Keratinocyte (primary cell): ENCODE measurements at regions not wholly inside any gene's neighbourhood (a gene's known extent, or its start where the extent isn't known, plus 50 kb on each side); places are given as distances from the start of the nearest gene placed in this dataset.

Experiments used
- DNase-seq: peaks from one replicate; pipeline ENCODE4 v3.0.0-alpha.2; 2011; ENCODE audit warnings: low read depth, missing footprints, low spot score
- FAIRE-seq: peaks from 2 replicates; lab custom pipeline; 2011; peaks lifted over from hg19 to GRCh38; lab: Jason Lieb, UNC
- H2AFZ ChIP-seq: 2 replicates; pipeline ENCODE4 v1.6.0; 2012; ENCODE audit warnings: low read length, control low read depth, inconsistent platforms; ENCODE audit not compliant: control insufficient read depth
- H3K27ac ChIP-seq: 2 replicates; pipeline ENCODE4 v1.5.1; 2011; ENCODE audit warnings: low read length; ENCODE audit not compliant: control insufficient read depth, insufficient read depth
- H3K27me3 ChIP-seq: 3 replicates; pipeline ENCODE4 v1.6.0; 2011; ENCODE audit warnings: low read length; ENCODE audit not compliant: control insufficient read depth, insufficient read depth; ENCODE audit errors: extremely low read depth
- H3K36me3 ChIP-seq, 2 experiments: 2 replicates in 1 of 2; 3 replicates in 1 of 2; pipeline ENCODE4 v1.5.1; 2011; ENCODE audit warnings: low read length in 2 of 2, mild to moderate bottlenecking in 1 of 2; ENCODE audit not compliant: control insufficient read depth in 2 of 2, insufficient read depth in 2 of 2; ENCODE audit errors: extremely low read depth in 1 of 2
- H3K4me1 ChIP-seq: 3 replicates; pipeline ENCODE4 v1.5.1; 2011; ENCODE audit warnings: low read length; ENCODE audit not compliant: control insufficient read depth, insufficient read depth; ENCODE audit errors: extremely low read depth
- H3K4me2 ChIP-seq: 3 replicates; pipeline ENCODE4 v1.6.0; 2011; ENCODE audit warnings: low read depth, low read length; ENCODE audit not compliant: control insufficient read depth, insufficient read depth; ENCODE audit errors: extremely low read depth
- H3K4me3 ChIP-seq, 3 experiments: fragments of 200-600 bp in 1 of 3; sonication (generic) in 1 of 3; 2 replicates in 2 of 3; 3 replicates in 1 of 3; pipeline ENCODE4 v1.5.1; 2011 to 2016; ENCODE audit warnings: low read length in 3 of 3, mild to moderate bottlenecking in 3 of 3, control low read depth in 2 of 3, inconsistent platforms in 1 of 3, low read depth in 1 of 3, mixed read lengths in 1 of 3, mixed run types in 1 of 3, moderate library complexity in 1 of 3; ENCODE audit not compliant: control insufficient read depth in 2 of 3, insufficient read depth in 2 of 3; ENCODE audit errors: extremely low read depth in 1 of 3
- H3K79me2 ChIP-seq: 2 replicates; pipeline ENCODE4 v1.6.0; 2012; ENCODE audit warnings: low read length; ENCODE audit not compliant: control insufficient read depth, insufficient read depth
- H3K9ac ChIP-seq: 3 replicates; pipeline ENCODE4 v1.6.0; 2011; ENCODE audit warnings: low read length; ENCODE audit not compliant: control insufficient read depth, insufficient read depth; ENCODE audit errors: extremely low read depth
- H3K9me1 ChIP-seq: 3 replicates; pipeline ENCODE4 v1.6.0; 2011; ENCODE audit warnings: low read length; ENCODE audit not compliant: control insufficient read depth, insufficient read depth; ENCODE audit errors: extremely low read depth
- H3K9me3 ChIP-seq: 2 replicates; pipeline ENCODE4 v1.5.1; 2012; ENCODE audit warnings: low read depth, low read length; ENCODE audit not compliant: control insufficient read depth
- H4K20me1 ChIP-seq: 3 replicates; pipeline ENCODE4 v1.6.0; 2011; ENCODE audit warnings: low read length; ENCODE audit not compliant: control insufficient read depth, insufficient read depth; ENCODE audit errors: extremely low read depth
- CTCF ChIP-seq, 3 experiments: IDR thresholded peaks in 1 of 3; conservative IDR thresholded peaks in 1 of 3; optimal IDR thresholded peaks in 1 of 3; 2 replicates in 2 of 3; 3 replicates in 1 of 3; pipeline versions ENCODE3 to v1.5.1; 2011; ENCODE audit warnings: low read length in 3 of 3, mild to moderate bottlenecking in 3 of 3, moderate library complexity in 2 of 3, control low read depth in 1 of 3, inconsistent platforms in 1 of 3; ENCODE audit not compliant: insufficient read depth in 2 of 3; ENCODE audit errors: extremely low read depth in 1 of 3
- EZH2 ChIP-seq: IDR thresholded peaks from one replicate; pipeline ENCODE4 v1.6.1; 2012; ENCODE audit warnings: inconsistent platforms, mild to moderate bottlenecking, low read length, moderate library complexity
- dilution Hi-C: fragments of 300-500 bp; cut with MboI; formaldehyde crosslinking; loops from one replicate; pipeline ENCODE4 v1.7.0; 2020; ENCODE audit warnings: low sequenced_read_pairs; ENCODE audit not compliant: extremely low pct_ligation_motif_present

DNA sequence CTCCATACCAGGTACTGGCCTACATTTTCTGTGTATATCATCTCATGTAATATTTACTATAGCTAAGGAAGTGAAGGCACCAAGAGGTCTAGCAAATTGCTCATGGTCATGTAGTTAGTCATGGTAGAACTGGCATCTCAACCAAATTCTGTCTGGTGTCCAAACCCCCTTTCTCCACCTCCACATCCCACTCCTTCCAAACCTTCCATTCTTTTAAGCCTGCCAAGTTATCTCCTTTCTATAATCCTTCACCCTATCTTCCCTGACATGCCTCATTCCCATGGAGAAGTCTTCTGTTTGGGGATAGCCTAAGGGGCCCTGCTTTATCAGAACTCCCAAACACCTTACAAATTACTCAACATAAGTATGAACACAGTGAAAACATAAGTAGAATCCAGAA lies 196.2 kb upstream of the HMGA2 start:
- H3K79me2 ChIP-seq, result no peaks in the 10 kb centered on the region
- H3K9me3 ChIP-seq, result no peaks in the 10 kb centered on the region
- H3K9me1 ChIP-seq, result no peaks in the 10 kb centered on the region
- H3K4me2 ChIP-seq, result no peak overlapping the region
- H3K4me3 ChIP-seq, result no peak overlapping the region
- dilution Hi-C loops, result no loop called here
- H3K9ac ChIP-seq, result no peak overlapping the region
- TF ChIP-seq CTCF (optimal IDR thresholded peaks at IDR 0.05 in 1 of 3, IDR thresholded peaks at IDR 0.05 in 1 of 3, conservative IDR thresholded peaks at IDR 0.05 in 1 of 3; ENCODE audit: extremely low read depth in 1 of 3, insufficient read depth in 2 of 3, low read length in 3 of 3), result no peak
- no peak for TF ChIP-seq EZH2
- FAIRE-seq (no peak), DNase-seq (no peak)
- H3K36me3 ChIP-seq, result no peaks in the 10 kb centered on the region
- H4K20me1 ChIP-seq, result no peaks in the 10 kb centered on the region
- peaks cover 29% of the 10 kb centered on the region for H3K4me1 ChIP-seq
- no peak overlapping the region for H2AFZ ChIP-seq
- H3K27ac ChIP-seq, result no peak overlapping the region
- H3K27me3 ChIP-seq, result no peaks in the 10 kb centered on the region

DNA sequence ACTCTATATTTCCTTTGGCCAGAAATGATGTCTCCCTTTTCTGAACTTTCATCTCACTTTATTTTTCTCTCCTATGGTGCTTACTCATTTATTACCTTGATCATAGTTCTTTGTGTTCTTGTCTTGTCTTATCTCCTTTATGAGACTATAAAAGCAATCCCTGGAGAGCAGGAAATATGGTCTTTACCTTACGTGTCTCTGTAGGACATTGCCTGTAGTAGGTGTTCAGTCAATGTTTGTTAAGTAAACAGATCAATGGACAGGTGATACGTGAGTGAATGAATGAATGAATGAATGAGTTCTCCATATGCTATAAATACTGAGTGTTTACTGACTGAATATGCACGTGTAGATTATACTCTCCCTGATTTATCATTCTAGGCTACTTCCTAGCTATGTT lies 193.7 kb upstream of the HMGA2 start:
- no peak for TF ChIP-seq EZH2
- TF ChIP-seq CTCF (optimal IDR thresholded peaks at IDR 0.05 in 1 of 3, IDR thresholded peaks at IDR 0.05 in 1 of 3, conservative IDR thresholded peaks at IDR 0.05 in 1 of 3; ENCODE audit: extremely low read depth in 1 of 3, insufficient read depth in 2 of 3, low read length in 3 of 3), result no peak
- Histone ChIP-seq H4K20me1 (no peaks in the 10 kb centered on the region), H3K4me3 (no peak overlapping the region), H2AFZ (no peak overlapping the region), H3K4me1 (peaks cover 54% of the 10 kb centered on the region), H3K27ac (peak overlapping the region; percentile 97), H3K27me3 (no peaks in the 10 kb centered on the region), H3K4me2 (no peak overlapping the region), H3K9ac (no peak overlapping the region), H3K79me2 (no peaks in the 10 kb centered on the region), H3K36me3 (no peaks in the 10 kb centered on the region), H3K9me1 (no peaks in the 10 kb centered on the region), H3K9me3 (no peaks in the 10 kb centered on the region)
- no peak for DNase-seq
- no peak for FAIRE-seq
- dilution Hi-C loops, result no loop called here
